ENCODE measurements at regions not wholly inside any gene's neighbourhood (a gene's known extent, or its start where the extent isn't known, plus 50 kb on each side); places are given as distances from the start of the nearest gene placed in this dataset.

DNA sequence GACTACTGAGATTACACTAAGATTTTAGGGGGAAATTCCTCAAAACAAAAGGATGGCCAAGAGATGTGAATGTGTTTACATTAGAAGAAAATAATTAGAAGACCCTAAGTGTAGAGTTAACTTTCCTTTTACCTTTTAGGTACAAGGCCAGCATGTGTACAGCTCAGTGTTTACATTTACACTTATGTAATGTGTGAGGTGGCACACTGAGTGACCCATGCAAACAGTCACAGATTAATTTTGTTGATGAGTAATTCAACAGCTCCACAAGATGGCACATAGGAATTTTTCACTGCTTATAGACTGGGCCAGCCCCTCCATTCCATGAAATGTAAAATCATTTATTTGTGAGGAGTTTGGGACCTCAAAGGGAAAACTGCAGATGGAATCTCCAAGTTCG is 90.1 kb upstream of the SLC12A2 start:
- no peak for DNase-seq (ENCODE audit: low read depth)

DNA sequence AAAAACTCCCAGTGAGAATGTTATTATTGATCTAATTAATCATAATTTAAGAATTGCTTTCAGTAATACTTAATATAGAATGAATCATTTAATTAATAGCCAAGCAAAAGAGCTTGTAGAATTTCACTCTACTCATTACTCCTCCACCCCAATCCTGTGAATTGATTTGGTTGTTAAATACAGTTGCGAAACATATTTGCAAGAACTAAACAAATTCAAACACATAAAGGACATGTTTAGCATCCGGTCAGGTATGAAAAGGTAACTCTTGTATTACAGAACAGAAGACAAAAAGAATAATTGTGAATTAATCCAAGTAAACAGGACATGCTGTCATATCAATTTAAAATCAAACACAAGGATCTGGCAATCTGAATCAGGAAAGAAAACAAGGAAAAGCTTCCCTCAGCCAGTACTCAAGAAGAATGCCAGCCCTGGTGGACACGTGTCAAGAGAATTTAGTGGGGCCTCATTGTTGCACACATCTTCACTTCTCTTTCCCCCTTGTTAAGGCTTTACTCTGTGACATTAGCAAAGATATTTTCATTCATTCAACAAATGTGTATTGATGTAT is 89.4 kb upstream of the SLC12A2 start:
- DNase-seq (ENCODE audit: low read depth), result no peak

DNA sequence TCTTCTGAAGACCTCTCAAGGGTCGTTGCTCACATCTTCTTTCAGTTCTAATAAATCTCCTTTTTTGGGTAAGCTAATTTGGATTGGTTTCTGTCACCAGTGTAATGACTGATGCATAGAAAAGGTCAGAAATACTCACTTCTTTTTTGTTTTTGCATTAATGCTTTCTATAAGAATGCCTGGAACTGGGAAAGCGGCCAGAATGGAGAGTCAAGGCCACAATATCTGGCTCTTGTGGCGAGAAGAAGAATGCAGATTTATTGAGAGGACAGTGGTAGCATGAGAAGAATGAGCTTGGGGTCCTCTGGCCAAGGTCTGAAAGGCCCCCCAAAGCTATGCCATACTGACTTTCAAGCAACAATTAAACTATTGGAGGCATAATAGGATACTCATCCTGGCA is 88.0 kb upstream of the SLC12A2 start:
- peak; percentile 68 for DNase-seq (ENCODE audit: low read depth)

DNA sequence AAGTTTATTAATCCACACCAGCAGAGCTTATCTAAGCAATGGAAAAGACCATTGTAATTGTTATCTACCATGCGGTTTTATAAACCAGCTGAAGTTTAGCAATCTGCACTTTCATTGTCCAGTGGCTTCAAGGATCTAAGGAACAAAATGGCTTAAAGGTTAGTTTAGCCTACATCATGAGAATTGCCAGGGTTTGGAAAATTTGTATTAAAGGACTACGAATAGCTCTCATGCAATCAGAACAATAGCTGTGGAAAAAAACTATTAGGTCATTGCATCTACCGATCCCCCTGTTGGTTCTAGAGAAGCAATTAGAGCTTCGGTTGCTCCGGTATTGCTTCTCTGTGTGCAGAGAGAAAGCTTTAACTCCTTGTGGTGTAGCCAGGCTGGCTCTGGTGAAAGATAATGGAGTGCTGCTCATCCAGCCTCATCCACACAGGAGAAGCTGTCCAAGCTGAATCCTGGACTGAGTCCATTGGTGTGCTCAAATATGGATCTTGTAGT is 86.3 kb upstream of the SLC12A2 start:
- DNase-seq (ENCODE audit: low read depth), result peak; percentile 12

DNA sequence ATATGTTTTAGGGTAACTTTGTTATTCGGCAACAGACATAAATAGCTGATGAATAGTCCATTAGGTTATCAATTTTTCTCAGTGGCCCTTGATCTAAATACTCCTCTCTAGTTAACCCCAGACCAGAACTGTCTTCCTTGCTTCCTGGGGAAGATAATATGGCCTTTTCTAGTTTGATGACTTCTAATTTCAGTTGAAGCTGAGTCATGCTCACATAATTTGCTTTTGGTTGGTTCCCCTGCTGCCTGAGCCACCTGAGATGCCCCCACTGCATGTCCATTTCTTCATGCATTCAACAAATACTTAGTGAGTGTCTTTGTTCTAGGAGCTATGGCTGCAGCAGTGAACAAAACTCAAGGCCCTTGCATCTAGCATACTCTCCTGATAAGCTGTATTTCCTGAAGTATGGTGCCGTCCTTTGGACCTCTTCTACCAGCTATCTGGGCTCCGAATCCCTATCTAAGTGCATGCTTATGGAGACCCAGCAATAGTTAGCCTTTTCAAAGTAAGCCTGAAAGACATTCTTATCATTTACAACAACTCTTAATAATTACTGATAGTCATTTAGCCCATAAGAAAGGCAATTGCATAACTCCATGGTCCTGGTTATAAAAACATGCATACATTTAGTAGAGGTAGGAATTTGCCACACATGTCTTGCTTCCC is 84.5 kb upstream of the SLC12A2 start:
- DNase-seq (ENCODE audit: low read depth), result no peak

DNA sequence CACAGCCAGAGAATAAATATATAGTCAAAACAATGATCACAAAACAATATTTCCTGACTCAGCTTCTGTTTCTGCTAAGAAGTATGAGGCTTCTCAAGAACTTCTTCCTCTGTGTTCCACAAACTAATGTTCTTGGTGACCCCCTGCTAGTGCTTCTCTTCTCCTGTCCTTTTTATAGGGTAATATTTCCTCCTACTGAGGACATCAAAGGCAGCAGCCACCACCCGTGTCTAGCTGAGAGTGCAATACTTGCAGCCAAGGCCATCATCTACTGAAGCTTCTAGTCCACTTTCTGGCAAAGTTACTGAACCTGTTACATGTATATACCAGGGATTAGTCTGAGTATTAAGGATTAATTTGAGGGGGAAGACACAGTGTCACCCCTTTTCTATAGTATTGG is 83.7 kb upstream of the SLC12A2 start:
- no peak for DNase-seq (ENCODE audit: low read depth)

DNA sequence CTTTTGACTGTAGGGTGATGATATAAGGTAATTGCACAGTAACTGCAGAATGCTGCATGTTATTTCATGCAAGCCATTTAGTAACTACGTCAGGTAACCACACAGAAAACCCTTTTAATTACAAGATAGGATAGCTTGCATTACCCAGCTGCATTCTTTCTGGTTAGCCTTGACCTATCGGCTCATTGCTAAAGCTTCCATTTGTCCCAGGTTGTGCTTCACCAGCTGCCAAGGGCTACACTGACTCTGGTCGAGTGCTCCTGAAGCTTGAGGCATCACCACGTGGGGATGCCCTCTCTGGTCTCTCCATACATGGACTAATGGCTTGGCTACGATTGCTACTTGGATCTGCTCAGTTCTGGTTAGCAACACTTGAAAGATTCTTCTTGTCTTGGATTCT is 81.1 kb upstream of the SLC12A2 start:
- peak; percentile 7 for DNase-seq (ENCODE audit: low read depth)

DNA sequence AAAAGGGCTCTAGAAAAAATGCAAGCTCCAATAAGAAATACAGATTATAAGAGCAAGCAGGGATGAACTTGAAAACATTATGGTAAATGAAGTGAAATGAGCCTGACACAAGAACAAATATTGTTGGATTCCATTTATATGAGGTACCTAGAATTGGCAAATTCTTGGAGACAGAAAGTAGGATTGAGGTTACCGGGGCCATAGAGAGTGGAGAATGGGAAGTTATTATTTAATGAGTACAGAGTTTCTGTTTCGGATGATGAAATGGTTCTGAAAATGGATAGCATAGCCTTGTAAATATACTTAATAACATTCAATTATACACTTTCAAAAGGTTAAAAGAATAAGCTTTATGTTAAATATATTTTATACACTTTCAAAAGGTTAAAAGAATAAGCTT is 75.6 kb upstream of the SLC12A2 start:
- DNase-seq (ENCODE audit: low read depth), result no peak

DNA sequence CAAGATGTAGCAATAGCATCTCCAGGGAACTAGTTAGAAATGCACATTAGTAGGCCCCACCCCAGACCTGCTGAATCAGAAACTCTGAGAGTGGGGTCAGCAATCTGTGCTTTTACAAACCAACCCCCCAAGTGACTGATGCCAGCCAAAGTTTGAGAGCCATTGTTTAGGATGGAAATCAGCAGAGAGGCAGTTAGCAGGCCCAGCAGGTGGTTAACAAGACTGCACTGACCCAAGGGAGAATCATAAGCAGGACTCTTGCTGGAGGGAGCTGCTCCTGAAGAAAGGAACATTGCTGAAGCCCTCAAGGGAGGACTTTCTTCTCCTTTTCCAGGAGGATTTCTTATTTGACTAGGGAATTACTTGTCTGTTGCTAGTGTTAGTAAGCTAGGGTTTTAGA is 74.2 kb upstream of the SLC12A2 start:
- no peak for DNase-seq (ENCODE audit: low read depth)

DNA sequence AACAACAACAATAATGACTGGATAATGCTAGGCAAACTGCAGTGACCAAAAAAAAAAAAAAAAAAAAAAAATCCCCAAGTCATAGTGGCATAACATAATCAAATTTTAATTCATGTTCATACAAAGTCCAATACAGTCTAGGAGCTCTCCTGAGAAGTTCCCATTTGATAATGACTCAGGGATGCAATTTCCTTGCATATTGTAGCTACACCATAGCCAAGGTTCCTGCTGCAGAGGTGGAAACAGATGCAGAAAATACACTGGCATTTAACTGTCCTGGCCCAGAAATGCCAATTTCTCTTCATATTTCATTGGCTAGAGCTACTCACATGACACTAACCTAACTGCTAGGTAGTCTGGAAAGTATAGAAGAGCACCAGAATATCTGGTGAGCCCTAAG is 72.2 kb upstream of the SLC12A2 start:
- DNase-seq (ENCODE audit: low read depth), result no peak

DNA sequence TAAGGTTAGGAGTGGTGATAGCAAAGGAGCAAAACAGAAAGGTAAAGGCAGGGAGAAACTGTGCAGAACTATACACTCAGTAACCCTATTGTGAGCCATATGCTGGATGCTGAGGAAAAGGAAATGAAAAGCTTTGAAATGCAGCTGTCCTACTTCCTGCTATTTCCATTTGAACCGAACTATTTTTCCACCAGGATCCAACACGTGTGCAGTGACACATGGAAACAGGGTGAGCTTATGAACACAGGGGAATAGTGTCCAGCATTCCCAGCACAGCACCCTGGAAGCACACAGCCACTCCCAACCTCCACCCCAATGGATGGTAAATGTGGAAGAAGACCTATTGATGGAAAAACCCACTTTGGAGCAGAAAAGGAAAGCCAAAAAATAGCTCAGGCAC is 69.0 kb upstream of the SLC12A2 start:
- DNase-seq (ENCODE audit: low read depth), result no peak

DNA sequence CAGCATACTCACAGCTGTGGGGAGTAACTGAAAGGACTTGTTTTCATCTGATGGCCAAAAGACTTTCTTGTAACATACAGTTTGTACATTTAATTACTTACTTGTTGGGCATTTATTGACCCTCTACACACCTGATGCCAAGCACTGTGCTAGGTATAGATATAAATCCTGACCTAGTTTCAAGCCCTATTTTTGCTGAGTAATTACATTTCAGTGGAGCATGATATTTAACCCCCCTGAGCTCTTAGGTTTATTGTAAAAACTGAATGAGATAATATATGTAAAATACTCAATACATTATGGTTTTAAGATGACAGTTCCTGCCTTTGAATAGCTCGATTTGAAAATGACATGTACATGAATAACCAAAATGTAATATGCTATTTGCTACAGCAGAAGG is 68.1 kb upstream of the SLC12A2 start:
- DNase-seq (ENCODE audit: low read depth), result no peak

DNA sequence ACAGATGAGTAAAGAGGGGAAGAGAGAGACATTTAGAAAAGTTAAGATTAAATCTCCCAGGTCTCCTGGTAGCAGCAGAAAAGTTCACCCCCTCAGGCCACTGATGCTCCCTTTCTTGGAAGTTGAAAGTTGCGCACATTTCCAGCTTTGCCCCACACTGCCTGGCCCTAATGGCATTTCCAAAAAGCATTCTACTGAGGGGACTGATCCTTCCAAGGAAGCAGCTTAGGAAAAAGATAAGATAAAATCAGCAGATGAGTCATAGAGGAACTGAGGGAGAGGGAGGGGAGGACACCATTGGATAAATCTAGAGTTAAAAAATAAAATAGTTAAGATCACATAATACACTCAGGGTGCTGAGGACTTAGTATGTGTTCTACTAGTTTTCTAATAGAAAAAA is 67.6 kb upstream of the SLC12A2 start:
- peak; percentile 21 for DNase-seq (ENCODE audit: low read depth)

DNA sequence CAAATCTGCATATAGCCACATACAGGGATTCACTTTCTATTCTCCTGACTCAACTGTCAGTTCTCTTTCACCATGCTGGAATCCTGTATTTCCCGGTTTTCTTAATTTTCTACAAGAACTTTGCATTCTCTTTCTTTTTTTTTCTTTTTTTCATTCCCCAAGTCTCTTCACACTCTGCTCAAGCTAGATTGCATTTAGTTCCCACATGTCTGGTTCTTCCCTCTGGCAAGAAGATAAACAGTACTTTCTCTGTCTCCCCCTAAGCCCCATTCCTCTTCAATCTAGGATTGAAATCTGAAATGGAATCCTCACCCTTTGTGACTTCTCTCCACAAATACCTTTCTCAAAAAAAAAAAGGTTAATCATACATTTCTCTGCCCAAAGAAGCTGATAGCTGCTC is 64.2 kb upstream of the SLC12A2 start:
- no peak for DNase-seq (ENCODE audit: low read depth)

DNA sequence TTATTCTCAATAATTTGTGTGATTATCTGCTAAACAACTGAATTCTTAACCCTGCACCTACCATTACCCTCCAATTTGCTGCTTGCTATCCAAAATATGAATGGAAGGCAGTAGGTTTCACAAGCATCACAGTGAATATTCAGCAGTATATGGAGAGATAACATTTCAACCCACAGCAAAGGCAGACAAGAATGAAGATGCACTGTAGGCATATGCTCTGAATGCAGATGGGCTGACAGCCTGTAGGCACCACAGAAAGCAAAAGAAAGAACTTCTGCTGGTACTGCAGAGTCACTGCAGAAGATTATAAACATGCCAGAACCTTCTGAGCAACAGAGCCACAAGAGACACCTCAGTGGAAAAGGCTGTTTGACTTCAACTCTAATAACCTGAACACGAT is 63.6 kb upstream of the SLC12A2 start:
- no peak for DNase-seq (ENCODE audit: low read depth)

DNA sequence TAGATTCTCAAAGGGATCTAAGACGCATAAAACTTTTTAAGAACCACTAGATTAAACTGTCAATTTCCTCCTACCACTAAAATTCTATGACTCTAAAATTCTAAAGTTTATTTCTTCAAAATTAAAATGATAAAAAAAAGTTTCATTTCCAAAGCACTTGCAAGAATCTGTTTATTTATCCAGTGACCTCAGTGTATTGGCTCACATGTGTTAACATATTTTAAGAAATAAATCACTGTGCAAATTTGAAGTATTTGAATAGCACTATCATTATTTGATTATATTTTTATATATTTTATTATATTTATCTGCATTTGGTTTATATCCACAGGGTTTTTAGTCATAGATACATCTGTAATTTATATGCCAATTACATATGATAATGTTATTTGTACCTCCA is 62.2 kb upstream of the SLC12A2 start:
- no peak for DNase-seq (ENCODE audit: low read depth)
